SK-N-SH (cell line): ENCODE measurements at regions not wholly inside any gene's neighbourhood (a gene's known extent, or its start where the extent isn't known, plus 50 kb on each side); places are given as distances from the start of the nearest gene placed in this dataset.

Source experiments
- ELF1 ChIP-seq: IDR thresholded peaks from 2 replicates; pipeline ENCODE4 v1.4.0; 2012
- EP300 ChIP-seq, 2 experiments: IDR thresholded peaks; 2 replicates each; pipeline versions ENCODE4 v1.4.0 to v1.6.1; 2012; ENCODE audit warnings: borderline replicate concordance in 1 of 2, low read depth in 1 of 2, low read length in 1 of 2
- FOXJ3 ChIP-seq: sonication (generic); formaldehyde crosslinking; IDR thresholded peaks from 2 replicates; pipeline ENCODE4 v1.5.1; 2020; ENCODE audit warnings: mild to moderate bottlenecking, missing genetic modification reagents
- FOXM1 ChIP-seq: IDR thresholded peaks from 2 replicates; pipeline ENCODE4 v1.4.0; 2012; ENCODE audit warnings: low read depth, mild to moderate bottlenecking
- GABPA ChIP-seq: IDR thresholded peaks from 2 replicates; pipeline ENCODE4 v1.4.0; 2012; ENCODE audit warnings: low read depth, mild to moderate bottlenecking
- POLR2AphosphoS5 ChIP-seq: IDR thresholded peaks from 2 replicates; pipeline ENCODE4 v1.6.1; 2012; ENCODE audit warnings: low read depth, low read length
- RCOR1 ChIP-seq: fragments of 150-350 bp; IDR thresholded peaks from 2 replicates; pipeline ENCODE4 v1.6.1; 2017; ENCODE audit warnings: antibody characterized with exemption, low read length
- TEAD4 ChIP-seq: IDR thresholded peaks from 2 replicates; pipeline ENCODE4 v1.4.0; 2012; ENCODE audit warnings: mild to moderate bottlenecking, borderline replicate concordance; ENCODE audit not compliant: insufficient read depth
- YY1 ChIP-seq: IDR thresholded peaks from 2 replicates; pipeline ENCODE4 v1.4.0; 2012; ENCODE audit warnings: low read depth, mild to moderate bottlenecking
- ZBTB33 ChIP-seq: IDR thresholded peaks from 2 replicates; pipeline ENCODE4 v1.4.0; 2012; ENCODE audit warnings: low read depth, borderline replicate concordance
- TF ChIP-seq, protein P1 (sequence below): fragments of 200-600 bp; sonication (generic); IDR thresholded peaks from 2 replicates; pipeline ENCODE4 v1.6.1; 2017; ENCODE audit warnings: antibody characterized with exemption, mild to moderate bottlenecking, moderate library complexity
- TF ChIP-seq, protein P2 (sequence below): IDR thresholded peaks from 2 replicates; pipeline ENCODE4 v1.4.0; 2012; ENCODE audit warnings: low read depth, borderline replicate concordance

DNA sequence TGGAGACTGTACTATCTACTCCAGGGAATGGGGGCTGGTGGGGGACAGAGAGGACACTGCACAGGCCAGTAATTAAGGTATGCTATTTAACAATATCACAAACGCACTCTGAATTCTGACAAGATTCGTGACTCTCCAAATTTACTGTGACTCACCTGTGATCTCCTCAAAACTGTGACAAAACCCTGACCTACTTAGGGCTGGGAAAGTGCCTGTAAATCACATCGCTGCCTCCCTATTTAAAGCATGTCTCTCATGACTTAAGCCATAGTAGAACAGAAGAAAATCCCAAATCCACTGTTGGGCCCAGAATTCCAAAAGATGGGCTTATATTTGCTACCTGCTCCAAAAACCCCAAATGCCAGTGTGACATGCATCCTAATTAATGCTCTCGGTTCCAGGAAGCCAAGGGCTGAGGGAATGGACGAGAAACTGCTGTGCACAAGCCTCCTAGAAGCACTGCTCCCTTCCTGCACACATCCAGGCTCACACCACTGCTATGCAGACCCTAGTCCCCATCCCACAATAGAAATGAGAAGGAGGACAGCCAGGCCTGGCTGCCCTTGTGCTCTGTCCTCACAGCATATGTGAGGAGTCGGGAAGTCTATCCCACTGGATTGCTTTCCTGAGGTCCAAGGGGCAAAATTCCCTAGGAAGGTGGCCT is 187.7 kb upstream of the CHRNA7 start:
- TF ChIP-seq YY1 (no peak), EP300 (IDR thresholded peaks at IDR 0.05; ENCODE audit: borderline replicate concordance in 1 of 2, low read depth in 1 of 2, low read length in 1 of 2) (no peak), POLR2AphosphoS5 (no peak), ZBTB33 (no peak), ELF1 (no peak), GABPA (no peak), RCOR1 (no peak), TEAD4 (no peak), FOXJ3 (CRISPR knock-in tag) (no peak), FOXM1 (no peak)
- TF ChIP-seq, protein P1, sequence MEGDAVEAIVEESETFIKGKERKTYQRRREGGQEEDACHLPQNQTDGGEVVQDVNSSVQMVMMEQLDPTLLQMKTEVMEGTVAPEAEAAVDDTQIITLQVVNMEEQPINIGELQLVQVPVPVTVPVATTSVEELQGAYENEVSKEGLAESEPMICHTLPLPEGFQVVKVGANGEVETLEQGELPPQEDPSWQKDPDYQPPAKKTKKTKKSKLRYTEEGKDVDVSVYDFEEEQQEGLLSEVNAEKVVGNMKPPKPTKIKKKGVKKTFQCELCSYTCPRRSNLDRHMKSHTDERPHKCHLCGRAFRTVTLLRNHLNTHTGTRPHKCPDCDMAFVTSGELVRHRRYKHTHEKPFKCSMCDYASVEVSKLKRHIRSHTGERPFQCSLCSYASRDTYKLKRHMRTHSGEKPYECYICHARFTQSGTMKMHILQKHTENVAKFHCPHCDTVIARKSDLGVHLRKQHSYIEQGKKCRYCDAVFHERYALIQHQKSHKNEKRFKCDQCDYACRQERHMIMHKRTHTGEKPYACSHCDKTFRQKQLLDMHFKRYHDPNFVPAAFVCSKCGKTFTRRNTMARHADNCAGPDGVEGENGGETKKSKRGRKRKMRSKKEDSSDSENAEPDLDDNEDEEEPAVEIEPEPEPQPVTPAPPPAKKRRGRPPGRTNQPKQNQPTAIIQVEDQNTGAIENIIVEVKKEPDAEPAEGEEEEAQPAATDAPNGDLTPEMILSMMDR = no peak
- TF ChIP-seq, protein P2, sequence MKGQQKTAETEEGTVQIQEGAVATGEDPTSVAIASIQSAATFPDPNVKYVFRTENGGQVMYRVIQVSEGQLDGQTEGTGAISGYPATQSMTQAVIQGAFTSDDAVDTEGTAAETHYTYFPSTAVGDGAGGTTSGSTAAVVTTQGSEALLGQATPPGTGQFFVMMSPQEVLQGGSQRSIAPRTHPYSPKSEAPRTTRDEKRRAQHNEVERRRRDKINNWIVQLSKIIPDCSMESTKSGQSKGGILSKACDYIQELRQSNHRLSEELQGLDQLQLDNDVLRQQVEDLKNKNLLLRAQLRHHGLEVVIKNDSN = no peak
